Lower lobe of right lung (tissue), 2 donors: ENCODE measurements at regions not wholly inside any gene's neighbourhood (a gene's known extent, or its start where the extent isn't known, plus 50 kb on each side); places are given as distances from the start of the nearest gene placed in this dataset.
A peak's percentile ranks its signal among the peaks of the same experiment; 100 is the strongest.

Source experiments
- ATAC-seq, 2 donors: fragments of 200-7000 bp; cut with Tn5 transposase; one replicate each; pipeline ENCODE4 v1.9.1; 2020 to 2022; ENCODE audit warnings: mild to moderate bottlenecking in 2 of 2, moderate library complexity in 2 of 2
- DNase-seq: peaks from one replicate; pipeline ENCODE4 v3.0.0-alpha.2; 2020
- H3K27ac ChIP-seq: fragments of 200-600 bp; one replicate; pipeline ENCODE4 v1.8.0; 2022
- H3K27me3 ChIP-seq: fragments of 200-600 bp; one replicate; pipeline ENCODE4 v1.8.0; 2022; ENCODE audit warnings: low read depth
- H3K36me3 ChIP-seq: fragments of 200-600 bp; one replicate; pipeline ENCODE4 v1.8.0; 2022; ENCODE audit warnings: mild to moderate bottlenecking
- H3K4me1 ChIP-seq: fragments of 200-600 bp; one replicate; pipeline ENCODE4 v1.8.0; 2022
- H3K4me3 ChIP-seq: fragments of 200-600 bp; one replicate; pipeline ENCODE4 v1.8.0; 2022; ENCODE audit warnings: mild to moderate bottlenecking
- H3K9me3 ChIP-seq: fragments of 200-600 bp; one replicate; pipeline ENCODE4 v1.8.0; 2022
- intact Hi-C: fragments of 100-400 bp; cut with DNase I; formaldehyde crosslinking; loops from one replicate; pipeline ENCODE4 v1.11.0; 2022
- TF ChIP-seq, protein P1 (sequence below): fragments of 200-600 bp; IDR thresholded peaks from one replicate; pipeline ENCODE4 v1.8.0; 2022; ENCODE audit warnings: antibody characterized with exemption, mild to moderate bottlenecking
- donor health status: DM: no; HTN: yes; CAD: no; lungs with severe emphysema.

GRCh38 chr14:54085232-54085761, 128.7 kb upstream of the BMP4 start:
- no peak for DNase-seq

DNA sequence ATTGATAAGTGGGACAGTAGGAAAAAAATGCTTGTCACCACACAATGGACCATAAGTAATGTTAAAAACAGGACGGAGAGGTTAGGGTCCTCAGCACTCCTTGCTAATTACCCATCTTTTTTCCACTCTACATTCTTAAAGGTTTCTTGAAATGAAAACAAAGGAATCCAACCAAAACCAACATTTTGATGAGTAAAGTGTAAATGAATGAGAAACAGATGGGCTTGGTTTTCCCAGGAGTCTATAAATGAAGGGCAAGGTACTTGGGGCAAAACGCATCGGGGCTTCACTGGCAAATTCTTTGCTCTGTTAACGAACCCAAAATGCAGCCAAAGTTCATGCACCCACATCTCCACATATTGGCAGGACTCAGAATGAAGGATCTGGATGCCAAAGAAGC, 129.2 kb upstream of the BMP4 start:
- H3K36me3 ChIP-seq: no peaks in the 10 kb centered on the region
- H3K27ac ChIP-seq: no peak overlapping the region
- ATAC-seq (no peak), DNase-seq (no peak)
- no peak overlapping the region for H3K4me3 ChIP-seq
- intact Hi-C loops: no loop called here
- H3K27me3 ChIP-seq: no peaks in the 10 kb centered on the region
- TF ChIP-seq, protein P1, sequence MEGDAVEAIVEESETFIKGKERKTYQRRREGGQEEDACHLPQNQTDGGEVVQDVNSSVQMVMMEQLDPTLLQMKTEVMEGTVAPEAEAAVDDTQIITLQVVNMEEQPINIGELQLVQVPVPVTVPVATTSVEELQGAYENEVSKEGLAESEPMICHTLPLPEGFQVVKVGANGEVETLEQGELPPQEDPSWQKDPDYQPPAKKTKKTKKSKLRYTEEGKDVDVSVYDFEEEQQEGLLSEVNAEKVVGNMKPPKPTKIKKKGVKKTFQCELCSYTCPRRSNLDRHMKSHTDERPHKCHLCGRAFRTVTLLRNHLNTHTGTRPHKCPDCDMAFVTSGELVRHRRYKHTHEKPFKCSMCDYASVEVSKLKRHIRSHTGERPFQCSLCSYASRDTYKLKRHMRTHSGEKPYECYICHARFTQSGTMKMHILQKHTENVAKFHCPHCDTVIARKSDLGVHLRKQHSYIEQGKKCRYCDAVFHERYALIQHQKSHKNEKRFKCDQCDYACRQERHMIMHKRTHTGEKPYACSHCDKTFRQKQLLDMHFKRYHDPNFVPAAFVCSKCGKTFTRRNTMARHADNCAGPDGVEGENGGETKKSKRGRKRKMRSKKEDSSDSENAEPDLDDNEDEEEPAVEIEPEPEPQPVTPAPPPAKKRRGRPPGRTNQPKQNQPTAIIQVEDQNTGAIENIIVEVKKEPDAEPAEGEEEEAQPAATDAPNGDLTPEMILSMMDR: no peak
- no peaks in the 10 kb centered on the region for H3K9me3 ChIP-seq
- peaks cover 8% of the 10 kb centered on the region for H3K4me1 ChIP-seq

More at GRCh38 chr14:54085232-54085761, 128.7 kb upstream of the BMP4 start:
- no peaks in the 10 kb centered on the region for H3K27me3 ChIP-seq
- TF ChIP-seq, protein P1: no peak
- H3K4me3 ChIP-seq: no peak overlapping the region
- H3K4me1 ChIP-seq: peaks cover 8% of the 10 kb centered on the region
- no peak overlapping the region for H3K27ac ChIP-seq
- H3K9me3 ChIP-seq: no peaks in the 10 kb centered on the region
- H3K36me3 ChIP-seq: no peaks in the 10 kb centered on the region
- no peak for ATAC-seq
- intact Hi-C loops: no loop called here

DNA sequence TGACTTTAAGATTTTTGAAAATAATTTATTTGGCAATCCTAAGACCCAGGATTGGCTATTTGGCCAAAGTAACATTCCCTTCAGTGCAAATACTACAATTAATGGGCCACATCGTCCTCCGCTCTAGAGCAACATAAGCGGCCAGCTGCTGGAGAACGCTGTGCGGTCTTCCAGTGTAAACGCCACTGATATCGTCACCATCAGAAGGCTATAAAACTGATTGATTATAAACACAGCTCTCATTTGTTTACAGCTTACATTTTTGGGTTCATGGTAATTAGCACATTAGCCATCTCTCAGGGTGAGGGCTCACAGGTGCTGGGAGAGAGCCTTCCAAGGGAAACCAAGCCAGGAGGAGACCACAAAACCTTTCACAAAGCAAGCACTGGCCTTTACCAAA, 130.1 kb upstream of the BMP4 start:
- TF ChIP-seq, protein P1: no peak
- intact Hi-C loops: no loop called here
- Histone ChIP-seq H3K9me3 (peaks cover 4% of the 10 kb centered on the region), H3K36me3 (no peaks in the 10 kb centered on the region), H3K4me1 (peaks cover 8% of the 10 kb centered on the region), H3K4me3 (no peak overlapping the region), H3K27me3 (no peaks in the 10 kb centered on the region), H3K27ac (no peak overlapping the region)
- no peak for ATAC-seq
- no peak for DNase-seq

DNA sequence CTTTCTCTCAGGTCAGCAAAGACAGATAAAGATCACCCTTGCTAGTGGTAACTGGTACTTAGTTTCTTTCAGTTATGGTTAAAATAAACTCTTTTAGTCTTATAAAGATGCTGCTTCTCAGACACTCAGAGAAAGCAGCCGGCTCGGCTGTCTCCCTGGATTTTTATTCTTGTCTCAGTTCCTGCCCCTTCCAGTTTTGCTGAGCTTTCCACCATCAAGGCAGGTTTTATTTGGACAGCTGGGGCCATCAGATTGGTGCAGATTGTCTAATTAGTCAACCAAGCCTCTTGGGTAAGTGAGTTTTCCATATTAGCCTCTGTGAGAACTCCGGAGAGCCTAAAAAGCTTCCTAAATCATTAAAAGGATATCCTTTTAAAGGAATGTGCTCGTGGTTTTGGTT, 130.8 kb upstream of the BMP4 start:
- Histone ChIP-seq H3K4me3 (no peak overlapping the region), H3K27me3 (no peaks in the 10 kb centered on the region), H3K36me3 (no peaks in the 10 kb centered on the region), H3K9me3 (peaks cover 4% of the 10 kb centered on the region), H3K4me1 (peaks cover 8% of the 10 kb centered on the region), H3K27ac (no peak overlapping the region)
- ATAC-seq (no peak), DNase-seq (no peak)
- intact Hi-C loops: no loop called here
- TF ChIP-seq, protein P1: no peak

DNA sequence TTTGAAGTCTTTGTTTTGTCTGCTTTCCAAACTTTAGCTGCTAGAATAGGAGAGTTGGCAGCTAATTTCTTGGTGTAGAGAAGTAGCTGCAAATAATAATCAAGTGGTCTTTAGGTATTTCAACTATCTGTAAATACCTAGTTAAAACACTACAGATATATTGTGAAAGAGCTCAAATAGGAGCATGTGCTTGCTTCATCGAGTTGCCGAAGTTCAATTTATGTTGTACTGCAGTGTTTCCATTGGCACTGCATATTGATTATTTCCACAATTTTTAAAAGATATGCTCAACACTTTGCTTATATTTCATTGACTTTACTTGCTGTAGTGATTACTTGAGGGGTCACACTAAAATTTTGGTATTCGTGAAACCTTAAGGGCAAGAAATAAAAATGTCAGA, 131.6 kb upstream of the BMP4 start:
- intact Hi-C loops: no loop called here
- ATAC-seq: peak in 1 of 2 donors; percentile 32
- TF ChIP-seq, protein P1: no peak
- Histone ChIP-seq H3K27ac (no peak overlapping the region), H3K4me1 (peaks cover 8% of the 10 kb centered on the region), H3K9me3 (peaks cover 4% of the 10 kb centered on the region), H3K36me3 (no peaks in the 10 kb centered on the region), H3K4me3 (no peak overlapping the region), H3K27me3 (no peaks in the 10 kb centered on the region)
- no peak for DNase-seq

DNA sequence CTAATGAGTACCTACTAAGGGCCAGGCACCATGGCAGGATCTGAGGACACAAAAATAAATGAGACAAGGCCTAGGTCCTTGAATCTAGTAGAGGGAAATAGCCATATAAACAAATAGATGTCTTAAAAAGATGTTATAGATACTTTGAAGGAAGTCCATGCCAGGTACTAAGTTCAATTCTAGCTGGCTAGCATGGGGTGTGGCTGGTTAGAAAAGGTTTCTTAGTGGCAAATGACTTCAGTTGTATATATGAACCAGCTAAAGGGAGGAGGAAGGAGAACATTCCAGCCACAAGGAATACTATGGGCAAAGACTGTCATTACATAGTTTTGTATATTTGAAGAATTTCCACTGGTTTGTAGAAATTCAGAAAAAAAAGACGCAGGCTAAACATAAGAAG, 133.6 kb upstream of the BMP4 start:
- Histone ChIP-seq H3K9me3 (peaks cover 21% of the 10 kb centered on the region), H3K4me1 (peaks cover 8% of the 10 kb centered on the region), H3K36me3 (no peaks in the 10 kb centered on the region), H3K27me3 (no peaks in the 10 kb centered on the region), H3K4me3 (no peak overlapping the region), H3K27ac (no peak overlapping the region)
- no peak for DNase-seq
- TF ChIP-seq, protein P1: no peak
- intact Hi-C loops: no loop called here
- no peak for ATAC-seq
